ENCODE measurements at regions not wholly inside any gene's neighbourhood (a gene's known extent, or its start where the extent isn't known, plus 50 kb on each side); places are given as distances from the start of the nearest gene placed in this dataset.
"Not testable (repeated sequence)": the region's sequence is repeated elsewhere in the genome, so short reads cannot be mapped to it uniquely, and the experiment has no call there.

- DNase-seq: no peak
- Histone ChIP-seq H3K4me1 (peaks cover 21% of the 10 kb centered on the region), H3K9me3 (no peaks in the 10 kb centered on the region), H3K36me3 (ENCODE audit: control insufficient read depth, insufficient read depth, low read length) (no peaks in the 10 kb centered on the region), H3K27me3 (replicated peaks; ENCODE audit: control insufficient read depth, insufficient read depth, low read length) (no peaks in the 10 kb centered on the region), H3K4me3 (ENCODE audit: low read depth, low read length) (no peak overlapping the region)
- Mint-ChIP-seq H3K4me1 (ENCODE audit: low read depth, unreplicated experiment) (peaks cover 41% of the 10 kb centered on the region), H3K27me3 (ENCODE audit: insufficient read depth, unreplicated experiment) (no peaks in the 10 kb centered on the region), H3K27ac (ENCODE audit: unreplicated experiment) (no peak overlapping the region), H3K4me3 (ENCODE audit: unreplicated experiment) (no peak overlapping the region), H3K9me3 (ENCODE audit: unreplicated experiment) (peaks cover 23% of the 10 kb centered on the region), H3K36me3 (ENCODE audit: insufficient read depth, unreplicated experiment) (no peaks in the 10 kb centered on the region)
- BruUV-seq (replicated peaks): no TSS peak
- TF ChIP-seq CTCF (IDR thresholded peaks at IDR 0.05; ENCODE audit: insufficient read depth in 1 of 2, low read depth in 1 of 2, low read length in 1 of 2, severe bottlenecking in 1 of 2, unreplicated experiment in 1 of 2): no peak
- ChIA-PET POLR2A (no interaction called here), CTCF (no interaction called here)
- intact Hi-C loops (cut with micrococcal nuclease; ENCODE audit: unreplicated experiment): loop anchor here (1.0 kb wide), 1 partner anchor 9 kb away; no protein-coding TSS in a partner anchor
These were observed 51.2 kb upstream of the RDX start for GRCh38 chr11:110347660-110348059.

- no peak for DNase-seq
- H3K4me3 ChIP-seq (ENCODE audit: low read depth, low read length): no peak overlapping the region
- H3K4me1 Mint-ChIP-seq (ENCODE audit: low read depth, unreplicated experiment): peaks cover 32% of the 10 kb centered on the region
- ChIA-PET CTCF (interaction anchor here (0.6 to 1.0 kb wide), 3 partner anchors 16 to 80 kb away, joined by 3 to 4 read pairs (median 3); partner anchors contain the start of gene FDX1), POLR2A (interaction anchor here (0.6 kb wide), 1 partner anchor 256 kb away, joined by 3 read pairs; the partner anchor contains the start of gene ZC3H12C)
- intact Hi-C loops (cut with micrococcal nuclease; ENCODE audit: unreplicated experiment): no loop called here
- H3K9me3 Mint-ChIP-seq (ENCODE audit: unreplicated experiment): peaks cover 9% of the 10 kb centered on the region
- H3K4me1 ChIP-seq: peaks cover 24% of the 10 kb centered on the region
- H3K27me3 ChIP-seq (replicated peaks; ENCODE audit: control insufficient read depth, insufficient read depth, low read length): no peaks in the 10 kb centered on the region
- no TSS peak for BruUV-seq (replicated peaks)
- no peaks in the 10 kb centered on the region for H3K27me3 Mint-ChIP-seq (ENCODE audit: insufficient read depth, unreplicated experiment)
- no peak overlapping the region for H3K4me3 Mint-ChIP-seq (ENCODE audit: unreplicated experiment)
- peak overlapping the region; percentile 34 for H3K27ac Mint-ChIP-seq (ENCODE audit: unreplicated experiment)
- no peaks in the 10 kb centered on the region for H3K9me3 ChIP-seq
- H3K36me3 ChIP-seq (ENCODE audit: control insufficient read depth, insufficient read depth, low read length): no peaks in the 10 kb centered on the region
- TF ChIP-seq CTCF (IDR thresholded peaks at IDR 0.05; ENCODE audit: insufficient read depth in 1 of 2, low read depth in 1 of 2, low read length in 1 of 2, severe bottlenecking in 1 of 2, unreplicated experiment in 1 of 2): no peak
- H3K36me3 Mint-ChIP-seq (ENCODE audit: insufficient read depth, unreplicated experiment): no peaks in the 10 kb centered on the region
These were observed 53.0 kb upstream of the RDX start for GRCh38 chr11:110349138-110349996.

- H3K4me3 Mint-ChIP-seq (ENCODE audit: unreplicated experiment); POLR2A ChIA-PET; H3K36me3 Mint-ChIP-seq (ENCODE audit: insufficient read depth, unreplicated experiment); H3K4me3 ChIP-seq (ENCODE audit: low read depth, low read length); H3K9me3 ChIP-seq; H3K36me3 ChIP-seq (ENCODE audit: control insufficient read depth, insufficient read depth, low read length); BruUV-seq (replicated peaks); H3K27ac Mint-ChIP-seq (ENCODE audit: unreplicated experiment); H3K27me3 Mint-ChIP-seq (ENCODE audit: insufficient read depth, unreplicated experiment); H3K9me3 Mint-ChIP-seq (ENCODE audit: unreplicated experiment); H3K27me3 ChIP-seq (replicated peaks; ENCODE audit: control insufficient read depth, insufficient read depth, low read length); DNase-seq; intact Hi-C loops (cut with micrococcal nuclease; ENCODE audit: unreplicated experiment): not testable (repeated sequence)
- H3K4me1 Mint-ChIP-seq (ENCODE audit: low read depth, unreplicated experiment): peaks cover 38% of the 10 kb centered on the region
- CTCF ChIA-PET: interaction anchor here (0.6 to 1.0 kb wide), 2 partner anchors 16 to 80 kb away, joined by 3 to 4 read pairs; partner anchors contain the start of gene FDX1
- H3K4me1 ChIP-seq: peaks cover 30% of the 10 kb centered on the region
These were observed 53.6 kb upstream of the RDX start for GRCh38 chr11:110349997-110350383.
